ENCODE measurements at regions not wholly inside any gene's neighbourhood (a gene's known extent, or its start where the extent isn't known, plus 50 kb on each side); places are given as distances from the start of the nearest gene placed in this dataset.

DNA sequence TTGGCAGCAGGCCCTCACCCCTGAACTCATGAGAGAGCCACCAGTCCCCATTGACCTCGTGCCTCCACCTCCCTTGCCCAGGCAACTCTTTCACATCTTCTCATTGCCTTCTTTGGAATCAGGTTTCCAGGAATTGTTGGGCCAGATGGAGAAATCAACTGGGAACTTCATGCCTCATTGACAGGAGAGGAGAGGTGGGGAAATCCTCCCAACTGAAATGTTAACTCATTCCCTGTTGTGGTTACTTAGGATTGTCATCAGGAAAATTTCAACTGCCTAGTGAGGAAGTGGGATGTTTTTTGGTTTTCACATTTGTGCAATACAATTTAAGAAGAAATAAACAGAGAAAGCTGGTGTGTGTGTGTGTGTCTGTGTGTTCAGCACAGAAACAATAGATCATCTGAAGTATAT is 106.6 kb upstream of the INHBA start:
- no peaks in the 10 kb centered on the region for H3K36me3 ChIP-seq (replicated peaks in 1 of 2; ENCODE audit: control insufficient read depth in 1 of 2, insufficient read depth in 2 of 2, low read length in 2 of 2)
- H3K27ac Mint-ChIP-seq, result peak overlapping the region in 4 of 7 donors; percentile 23 to 55 (median 44)
- H3K4me2 ChIP-seq (replicated peaks; ENCODE audit: extremely low read depth, low read length, poor library complexity, severe bottlenecking), result no peak overlapping the region
- H4K20me1 ChIP-seq (ENCODE audit: insufficient read depth, low read length), result no peaks in the 10 kb centered on the region
- no CpG with 5 or more reads among the region's 1 CpG for WGBS (ENCODE audit: insufficient coverage)
- no peaks in the 10 kb centered on the region for H3K9me3 ChIP-seq (replicated peaks in 1 of 2; ENCODE audit: control insufficient read depth in 1 of 2, insufficient read depth in 1 of 2, low read length in 2 of 2)
- H2AFZ ChIP-seq (ENCODE audit: insufficient read depth, low read depth, low read length, poor library complexity, severe bottlenecking), result no peak overlapping the region
- no peak overlapping the region for H3K27ac ChIP-seq (ENCODE audit: low read depth in 1 of 2, low read length in 2 of 2)
- no peak overlapping the region for H3K9ac ChIP-seq (ENCODE audit: insufficient read depth, low read length, poor library complexity, severe bottlenecking)
- H3K9me3 Mint-ChIP-seq, result peaks cover 0 to 3% (median 0%) of the 10 kb centered on the region in 7 donors
- H3K79me2 ChIP-seq (ENCODE audit: insufficient read depth, low read length), result no peaks in the 10 kb centered on the region
- peaks cover 2 to 6% (median 2%) of the 10 kb centered on the region in 3 donors for H3K27me3 Mint-ChIP-seq (ENCODE audit: low read depth in 3 of 3)
- peak overlapping the region in 1 of 2 donors; percentile 77 for H3K4me3 Mint-ChIP-seq
- H3K4me1 ChIP-seq (ENCODE audit: control insufficient read depth in 1 of 2, insufficient read depth in 2 of 2, low read length in 2 of 2), result peaks cover 10 to 11% of the 10 kb centered on the region in 2 donors
- TF ChIP-seq, protein P1, sequence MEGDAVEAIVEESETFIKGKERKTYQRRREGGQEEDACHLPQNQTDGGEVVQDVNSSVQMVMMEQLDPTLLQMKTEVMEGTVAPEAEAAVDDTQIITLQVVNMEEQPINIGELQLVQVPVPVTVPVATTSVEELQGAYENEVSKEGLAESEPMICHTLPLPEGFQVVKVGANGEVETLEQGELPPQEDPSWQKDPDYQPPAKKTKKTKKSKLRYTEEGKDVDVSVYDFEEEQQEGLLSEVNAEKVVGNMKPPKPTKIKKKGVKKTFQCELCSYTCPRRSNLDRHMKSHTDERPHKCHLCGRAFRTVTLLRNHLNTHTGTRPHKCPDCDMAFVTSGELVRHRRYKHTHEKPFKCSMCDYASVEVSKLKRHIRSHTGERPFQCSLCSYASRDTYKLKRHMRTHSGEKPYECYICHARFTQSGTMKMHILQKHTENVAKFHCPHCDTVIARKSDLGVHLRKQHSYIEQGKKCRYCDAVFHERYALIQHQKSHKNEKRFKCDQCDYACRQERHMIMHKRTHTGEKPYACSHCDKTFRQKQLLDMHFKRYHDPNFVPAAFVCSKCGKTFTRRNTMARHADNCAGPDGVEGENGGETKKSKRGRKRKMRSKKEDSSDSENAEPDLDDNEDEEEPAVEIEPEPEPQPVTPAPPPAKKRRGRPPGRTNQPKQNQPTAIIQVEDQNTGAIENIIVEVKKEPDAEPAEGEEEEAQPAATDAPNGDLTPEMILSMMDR (IDR thresholded peaks at IDR 0.05), result no peak
- H3K4me3 ChIP-seq (replicated peaks in 1 of 3; ENCODE audit: low read depth in 2 of 3, low read length in 3 of 3), result no peak overlapping the region
- H3K27me3 ChIP-seq (ENCODE audit: control insufficient read depth in 2 of 2, insufficient read depth in 2 of 2, low read length in 2 of 2), result no peaks in the 10 kb centered on the region
- DNase-seq, result peak in 1 of 3 donors; percentile 33
- intact Hi-C loops (cut with micrococcal nuclease), result no loop called here
- no peaks in the 10 kb centered on the region for H3K36me3 Mint-ChIP-seq
- H3K4me1 Mint-ChIP-seq, result peaks cover 30% of the 10 kb centered on the region

DNA sequence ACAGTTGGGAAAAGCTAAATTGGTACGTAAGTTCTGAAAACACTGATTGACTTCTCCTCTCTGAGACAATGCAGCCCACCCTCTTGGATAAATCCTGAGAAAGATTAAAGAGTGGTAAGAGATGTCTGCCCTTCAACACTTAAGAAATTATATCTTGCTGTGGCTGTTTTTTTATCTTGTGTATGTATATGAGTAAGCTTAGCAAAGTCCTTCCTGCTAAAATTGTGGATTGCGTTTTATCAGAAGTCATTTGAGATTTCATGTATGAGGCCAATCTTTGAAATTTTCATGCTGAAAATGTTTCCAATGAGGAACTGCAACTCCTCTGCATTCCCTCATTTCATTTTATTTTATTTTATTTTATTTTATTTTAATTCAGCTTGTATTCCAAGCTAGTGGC is 106.2 kb upstream of the INHBA start:
- Histone ChIP-seq H3K4me1 (ENCODE audit: control insufficient read depth in 1 of 2, insufficient read depth in 2 of 2, low read length in 2 of 2) (peaks cover 10 to 11% of the 10 kb centered on the region in 2 donors), H3K79me2 (ENCODE audit: insufficient read depth, low read length) (no peaks in the 10 kb centered on the region), H3K9me3 (replicated peaks in 1 of 2; ENCODE audit: control insufficient read depth in 1 of 2, insufficient read depth in 1 of 2, low read length in 2 of 2) (no peaks in the 10 kb centered on the region), H3K4me3 (replicated peaks in 1 of 3; ENCODE audit: low read depth in 2 of 3, low read length in 3 of 3) (no peak overlapping the region), H3K27ac (ENCODE audit: low read depth in 1 of 2, low read length in 2 of 2) (no peak overlapping the region), H3K36me3 (replicated peaks in 1 of 2; ENCODE audit: control insufficient read depth in 1 of 2, insufficient read depth in 2 of 2, low read length in 2 of 2) (no peaks in the 10 kb centered on the region), H2AFZ (ENCODE audit: insufficient read depth, low read depth, low read length, poor library complexity, severe bottlenecking) (no peak overlapping the region), H3K4me2 (replicated peaks; ENCODE audit: extremely low read depth, low read length, poor library complexity, severe bottlenecking) (no peak overlapping the region), H3K27me3 (ENCODE audit: control insufficient read depth in 2 of 2, insufficient read depth in 2 of 2, low read length in 2 of 2) (no peaks in the 10 kb centered on the region), H4K20me1 (ENCODE audit: insufficient read depth, low read length) (no peaks in the 10 kb centered on the region), H3K9ac (ENCODE audit: insufficient read depth, low read length, poor library complexity, severe bottlenecking) (no peak overlapping the region)
- H3K27me3 Mint-ChIP-seq (ENCODE audit: low read depth in 3 of 3), result peaks cover 2 to 6% (median 2%) of the 10 kb centered on the region in 3 donors
- no peaks in the 10 kb centered on the region for H3K36me3 Mint-ChIP-seq
- DNase-seq, result no peak
- intact Hi-C loops (cut with micrococcal nuclease), result no loop called here
- H3K27ac Mint-ChIP-seq, result no peak overlapping the region
- WGBS (ENCODE audit: insufficient coverage), result no CpG with 5 or more reads among the region's 2 CpGs
- TF ChIP-seq, protein P1 (IDR thresholded peaks at IDR 0.05), result no peak
- H3K9me3 Mint-ChIP-seq, result peaks cover 0 to 3% (median 0%) of the 10 kb centered on the region in 7 donors
- H3K4me3 Mint-ChIP-seq, result no peak overlapping the region
- peaks cover 30% of the 10 kb centered on the region for H3K4me1 Mint-ChIP-seq

All from CD14-positive monocyte (primary cell).